Fibroblast of pulmonary artery (primary cell): ENCODE measurements at regions not wholly inside any gene's neighbourhood (a gene's known extent, or its start where the extent isn't known, plus 50 kb on each side); places are given as distances from the start of the nearest gene placed in this dataset.

Source experiments
- DNase-seq: peaks from one replicate; pipeline ENCODE4 v3.0.0-alpha.2; 2010; ENCODE audit warnings: low read depth
- H3K4me3 ChIP-seq: replicated peaks from 2 replicates; pipeline ENCODE4 v1.5.1; 2011; ENCODE audit warnings: low read depth, mild to moderate bottlenecking, control low read depth, low read length, moderate library complexity
- CTCF ChIP-seq: IDR thresholded peaks from 2 replicates; pipeline ENCODE4 v1.5.1; 2011; ENCODE audit warnings: mild to moderate bottlenecking, control low read depth, low read length, inconsistent platforms; ENCODE audit errors: missing control alignments

- peak; percentile 3 for DNase-seq
- H3K4me3 ChIP-seq: no peak overlapping the region
- TF ChIP-seq CTCF: no peak
Observed at GRCh38 chr5:77569409-77569808, 69.1 kb downstream of the OTP start.

- no peak for TF ChIP-seq CTCF
- no peak for DNase-seq
- H3K4me3 ChIP-seq: no peak overlapping the region
Observed at GRCh38 chr5:77568555-77568954, 70.0 kb downstream of the OTP start.

- no peak for DNase-seq
- no peak overlapping the region for H3K4me3 ChIP-seq
- TF ChIP-seq CTCF: no peak
Observed at GRCh38 chr5:77568082-77568481, 70.4 kb downstream of the OTP start.

GRCh38 chr5:77563475-77563874 is 71.4 kb upstream of the WDR41 start:
- no peak for TF ChIP-seq CTCF
- no peak overlapping the region for H3K4me3 ChIP-seq
- peak; percentile 0 for DNase-seq

GRCh38 chr5:77561965-77562364 is 69.8 kb upstream of the WDR41 start:
- H3K4me3 ChIP-seq: no peak overlapping the region
- DNase-seq: no peak
- no peak for TF ChIP-seq CTCF

GRCh38 chr5:77560677-77561263 is 68.7 kb upstream of the WDR41 start:
- H3K4me3 ChIP-seq: no peak overlapping the region
- TF ChIP-seq CTCF: peak; percentile 64
- DNase-seq: peak; percentile 70

GRCh38 chr5:77558266-77558665 is 66.2 kb upstream of the WDR41 start:
- no peak overlapping the region for H3K4me3 ChIP-seq
- no peak for TF ChIP-seq CTCF

More at GRCh38 chr5:77558266-77558665, 66.2 kb upstream of the WDR41 start:
- DNase-seq: no peak
